Glutamatergic neuron (in vitro differentiated cells): ENCODE measurements at regions not wholly inside any gene's neighbourhood (a gene's known extent, or its start where the extent isn't known, plus 50 kb on each side); places are given as distances from the start of the nearest gene placed in this dataset.
A peak's percentile ranks its signal among the peaks of the same experiment; 100 is the strongest.

Source experiments
- DNase-seq: peaks from one replicate; pipeline ENCODE4 v3.0.0; 2022
- H3K27ac Mint-ChIP-seq: one replicate; pipeline ENCODE4 v1.8.0; 2020; ENCODE audit warnings: mild to moderate bottlenecking, mixed read lengths, inconsistent platforms; ENCODE audit not compliant: unreplicated experiment
- H3K27me3 Mint-ChIP-seq: one replicate; pipeline ENCODE4 v1.8.0; 2020; ENCODE audit warnings: mild to moderate bottlenecking, moderate library complexity, mixed read lengths, inconsistent platforms; ENCODE audit not compliant: unreplicated experiment
- H3K36me3 Mint-ChIP-seq: one replicate; pipeline ENCODE4 v1.8.0; 2020; ENCODE audit warnings: mild to moderate bottlenecking, mixed read lengths, inconsistent platforms; ENCODE audit not compliant: unreplicated experiment
- H3K4me1 Mint-ChIP-seq: one replicate; pipeline ENCODE4 v1.8.0; 2020; ENCODE audit warnings: mild to moderate bottlenecking, low read depth, mixed read lengths, inconsistent platforms; ENCODE audit not compliant: unreplicated experiment
- H3K4me3 Mint-ChIP-seq: one replicate; pipeline ENCODE4 v1.8.0; 2020; ENCODE audit warnings: mild to moderate bottlenecking, mixed read lengths, inconsistent platforms; ENCODE audit not compliant: unreplicated experiment
- H3K9me3 Mint-ChIP-seq: one replicate; pipeline ENCODE4 v1.8.0; 2020; ENCODE audit warnings: mild to moderate bottlenecking, moderate library complexity, mixed read lengths, inconsistent platforms; ENCODE audit not compliant: unreplicated experiment
- TF ChIP-seq, protein P1 (sequence below): fragments of 200-600 bp; sonication (generic); IDR thresholded peaks from one replicate; pipeline ENCODE4 v1.5.0; 2021; ENCODE audit not compliant: partially characterized antibody, unreplicated experiment

DNA sequence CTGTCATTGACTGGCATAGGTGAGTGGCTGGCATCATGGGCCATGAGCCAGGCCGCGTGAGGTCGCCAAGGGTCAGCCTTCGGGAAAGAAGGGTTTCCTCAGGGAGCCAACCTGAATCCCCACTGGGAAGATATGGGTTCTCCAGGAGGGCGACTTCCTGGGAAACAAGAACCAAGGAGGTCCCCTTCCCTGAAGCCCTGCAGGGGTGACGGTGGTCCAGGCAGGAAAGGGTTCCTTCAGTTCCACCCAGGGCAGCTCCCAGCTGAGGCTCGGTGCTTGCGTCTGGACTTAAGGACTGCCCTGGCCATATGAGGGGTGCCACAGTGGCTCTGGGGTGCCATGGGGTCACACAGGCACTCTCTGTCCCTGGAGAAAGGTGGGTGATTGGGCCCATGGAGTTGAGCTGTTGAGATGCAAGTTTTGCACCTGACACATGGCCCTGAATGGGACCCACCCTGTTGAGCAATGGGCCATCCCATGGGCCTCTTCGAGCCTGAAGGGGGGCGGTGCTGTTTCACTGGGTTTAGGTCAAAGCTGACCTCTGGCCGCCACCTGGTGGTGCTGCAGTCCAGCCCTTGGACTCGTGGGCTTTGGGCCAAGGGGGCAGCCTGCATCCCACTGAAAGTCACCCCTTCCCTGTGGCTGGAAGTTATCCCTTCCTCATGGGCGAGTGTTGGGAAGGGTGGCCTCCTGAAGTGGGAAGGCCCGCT lies 228.1 kb downstream of the SNRPN start:
- DNase-seq = peak; percentile 7
- no peak overlapping the region for H3K4me3 Mint-ChIP-seq

DNA sequence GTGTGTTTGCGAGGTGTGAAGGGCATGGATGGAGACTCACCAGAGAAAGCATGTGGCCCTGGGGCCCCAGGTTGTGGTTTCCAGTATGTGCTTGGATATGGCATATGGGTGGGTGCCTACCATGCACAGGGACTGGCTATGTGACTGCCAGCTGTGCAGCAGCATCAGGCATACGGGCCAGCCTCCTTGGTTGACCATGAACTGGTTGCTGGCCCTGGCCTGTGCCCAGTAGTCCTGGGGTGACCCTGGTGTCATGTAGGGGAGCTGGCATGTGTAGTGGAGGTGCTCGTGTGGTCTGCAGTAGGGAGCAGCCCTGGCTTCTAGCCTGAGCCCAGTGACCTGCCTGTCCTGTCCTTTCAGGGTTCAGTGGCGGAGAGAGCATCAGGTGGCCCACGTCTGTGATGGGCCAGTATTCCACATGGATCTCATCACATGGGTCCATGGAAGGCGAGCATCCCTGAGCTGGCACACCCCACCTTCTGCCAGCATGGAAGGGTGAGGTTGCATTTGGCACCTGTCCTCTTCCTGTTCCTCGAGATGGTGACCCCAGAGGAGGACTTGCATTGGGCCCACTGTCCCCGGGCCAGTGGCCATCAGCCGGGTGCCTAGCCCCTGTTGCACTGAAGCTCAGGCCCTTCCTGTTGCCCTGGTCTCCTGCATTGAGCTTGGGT lies 228.9 kb downstream of the SNRPN start:
- TF ChIP-seq, protein P1, sequence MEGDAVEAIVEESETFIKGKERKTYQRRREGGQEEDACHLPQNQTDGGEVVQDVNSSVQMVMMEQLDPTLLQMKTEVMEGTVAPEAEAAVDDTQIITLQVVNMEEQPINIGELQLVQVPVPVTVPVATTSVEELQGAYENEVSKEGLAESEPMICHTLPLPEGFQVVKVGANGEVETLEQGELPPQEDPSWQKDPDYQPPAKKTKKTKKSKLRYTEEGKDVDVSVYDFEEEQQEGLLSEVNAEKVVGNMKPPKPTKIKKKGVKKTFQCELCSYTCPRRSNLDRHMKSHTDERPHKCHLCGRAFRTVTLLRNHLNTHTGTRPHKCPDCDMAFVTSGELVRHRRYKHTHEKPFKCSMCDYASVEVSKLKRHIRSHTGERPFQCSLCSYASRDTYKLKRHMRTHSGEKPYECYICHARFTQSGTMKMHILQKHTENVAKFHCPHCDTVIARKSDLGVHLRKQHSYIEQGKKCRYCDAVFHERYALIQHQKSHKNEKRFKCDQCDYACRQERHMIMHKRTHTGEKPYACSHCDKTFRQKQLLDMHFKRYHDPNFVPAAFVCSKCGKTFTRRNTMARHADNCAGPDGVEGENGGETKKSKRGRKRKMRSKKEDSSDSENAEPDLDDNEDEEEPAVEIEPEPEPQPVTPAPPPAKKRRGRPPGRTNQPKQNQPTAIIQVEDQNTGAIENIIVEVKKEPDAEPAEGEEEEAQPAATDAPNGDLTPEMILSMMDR = no peak
- H3K9me3 Mint-ChIP-seq = peaks cover 21% of the 10 kb centered on the region
- H3K4me3 Mint-ChIP-seq = no peak overlapping the region
- no peaks in the 10 kb centered on the region for H3K4me1 Mint-ChIP-seq
- peaks cover 5% of the 10 kb centered on the region for H3K27me3 Mint-ChIP-seq
- peak; percentile 4 for DNase-seq
- H3K27ac Mint-ChIP-seq = no peak overlapping the region
- peaks cover 6% of the 10 kb centered on the region for H3K36me3 Mint-ChIP-seq

More for the DNA sequence above, 228.1 kb downstream of the SNRPN start:
- Mint-ChIP-seq H3K27me3 (peaks cover 5% of the 10 kb centered on the region), H3K9me3 (peaks cover 23% of the 10 kb centered on the region), H3K36me3 (peaks cover 6% of the 10 kb centered on the region), H3K4me1 (no peaks in the 10 kb centered on the region), H3K27ac (no peak overlapping the region)
- TF ChIP-seq, protein P1 = no peak

DNA sequence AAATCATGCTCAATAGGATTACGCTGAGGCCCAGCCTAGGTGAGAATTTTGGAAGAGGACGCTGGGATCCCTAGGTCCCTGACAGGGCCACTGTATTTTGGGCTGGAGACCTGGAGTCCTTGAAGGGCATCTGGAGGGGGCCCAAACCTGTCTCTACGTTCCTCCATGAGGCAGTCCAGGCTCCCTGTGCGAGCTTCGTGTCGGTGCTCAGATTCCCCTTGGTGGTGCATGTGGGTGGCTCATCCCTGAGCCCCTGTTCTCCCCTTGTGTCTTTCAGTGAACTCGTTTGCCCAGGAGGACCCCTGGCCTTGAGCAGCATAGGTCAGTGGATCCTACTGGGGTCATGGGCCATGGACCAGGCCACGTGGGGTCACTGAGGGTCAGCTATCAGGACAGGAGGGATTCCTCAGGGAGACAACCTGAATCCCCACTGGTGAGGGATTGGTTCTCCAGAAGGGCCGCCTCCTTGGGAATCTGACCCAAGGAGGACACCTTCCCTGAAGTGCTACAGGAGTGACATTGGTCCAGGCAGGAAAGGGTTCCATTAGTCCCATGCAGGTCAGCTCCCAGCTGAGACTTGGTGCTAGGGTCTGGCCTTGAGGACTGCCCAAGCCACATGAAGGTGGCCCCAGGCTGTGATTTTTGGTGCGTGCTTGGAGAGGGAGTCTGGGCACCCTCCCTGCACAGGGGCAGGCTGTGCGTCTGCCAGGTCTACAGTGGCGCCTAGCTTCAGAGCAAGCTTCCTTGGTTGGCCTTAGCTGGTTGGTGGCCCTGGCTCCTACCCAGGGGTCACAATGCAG lies 229.8 kb downstream of the SNRPN start:
- H3K36me3 Mint-ChIP-seq = peaks cover 6% of the 10 kb centered on the region
- peaks cover 5% of the 10 kb centered on the region for H3K27me3 Mint-ChIP-seq
- H3K9me3 Mint-ChIP-seq = peaks cover 20% of the 10 kb centered on the region

DNA sequence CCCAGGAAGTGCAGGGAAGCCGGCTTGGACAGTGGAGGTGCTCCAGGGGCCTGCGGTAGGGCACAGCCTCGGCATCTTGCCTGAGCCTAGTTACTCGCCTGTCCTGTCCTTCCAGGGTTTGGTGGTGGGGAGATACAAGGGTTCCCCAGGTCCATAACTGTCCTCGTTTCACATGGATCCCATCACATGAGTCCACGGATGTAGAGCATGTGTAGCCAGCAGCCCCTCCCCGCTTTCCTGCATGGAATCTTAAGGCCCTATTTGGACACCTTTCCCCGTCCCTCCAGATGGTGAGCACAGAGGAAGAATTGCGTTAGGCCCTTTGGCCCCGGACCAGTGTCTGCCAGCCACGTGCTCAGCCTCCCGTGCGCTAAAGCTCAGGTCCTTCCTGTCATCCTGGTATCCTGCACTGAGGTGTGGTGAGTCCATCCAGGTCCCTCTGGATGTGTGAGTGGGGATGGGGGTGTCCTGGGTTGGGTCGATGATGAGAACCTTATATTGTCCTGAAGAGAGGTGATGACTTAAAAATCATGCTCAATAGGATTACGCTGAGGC lies 230.4 kb downstream of the SNRPN start:
- Mint-ChIP-seq H3K27ac (no peak overlapping the region), H3K36me3 (peaks cover 11% of the 10 kb centered on the region), H3K4me3 (no peak overlapping the region), H3K4me1 (no peaks in the 10 kb centered on the region), H3K27me3 (peaks cover 5% of the 10 kb centered on the region), H3K9me3 (peaks cover 18% of the 10 kb centered on the region)
- DNase-seq = peak; percentile 3
- TF ChIP-seq, protein P1 = no peak

More for the DNA sequence above, 229.8 kb downstream of the SNRPN start:
- H3K4me3 Mint-ChIP-seq = no peak overlapping the region
- no peak overlapping the region for H3K27ac Mint-ChIP-seq
- no peaks in the 10 kb centered on the region for H3K4me1 Mint-ChIP-seq
- TF ChIP-seq, protein P1 = no peak
- DNase-seq = peak; percentile 5
